Progenitor cell of endocrine pancreas (in vitro differentiated cells): ENCODE measurements at regions not wholly inside any gene's neighbourhood (a gene's known extent, or its start where the extent isn't known, plus 50 kb on each side); places are given as distances from the start of the nearest gene placed in this dataset.

ENCODE experiments used
- DNase-seq: peaks from one replicate; pipeline ENCODE4 v3.0.0; 2021; ENCODE audit warnings: low spot score; ENCODE audit not compliant: unreplicated experiment
- H3K27ac Mint-ChIP-seq: 2 replicates; pipeline ENCODE4 v1.8.0; 2021; ENCODE audit warnings: mild to moderate bottlenecking, moderate library complexity, mixed read lengths
- H3K27me3 Mint-ChIP-seq: 2 replicates; pipeline ENCODE4 v1.8.0; 2021; ENCODE audit warnings: mixed read lengths
- H3K36me3 Mint-ChIP-seq: 2 replicates; pipeline ENCODE4 v1.8.0; 2022; ENCODE audit warnings: mixed read lengths; ENCODE audit not compliant: insufficient read depth
- H3K4me1 Mint-ChIP-seq: 2 replicates; pipeline ENCODE4 v1.8.0; 2021; ENCODE audit warnings: low read depth, mixed read lengths
- H3K4me3 Mint-ChIP-seq: 2 replicates; pipeline ENCODE4 v1.8.0; 2021; ENCODE audit warnings: low read depth, mild to moderate bottlenecking, moderate library complexity, mixed read lengths
- H3K9me3 Mint-ChIP-seq: 2 replicates; pipeline ENCODE4 v1.8.0; 2021; ENCODE audit warnings: low read depth, mixed read lengths
- TF ChIP-seq, protein P1 (sequence below): fragments of 200-600 bp; sonication (generic); IDR thresholded peaks from one replicate; pipeline ENCODE4 v1.5.0; 2021; ENCODE audit warnings: antibody characterized with exemption, mild to moderate bottlenecking; ENCODE audit not compliant: unreplicated experiment

DNA sequence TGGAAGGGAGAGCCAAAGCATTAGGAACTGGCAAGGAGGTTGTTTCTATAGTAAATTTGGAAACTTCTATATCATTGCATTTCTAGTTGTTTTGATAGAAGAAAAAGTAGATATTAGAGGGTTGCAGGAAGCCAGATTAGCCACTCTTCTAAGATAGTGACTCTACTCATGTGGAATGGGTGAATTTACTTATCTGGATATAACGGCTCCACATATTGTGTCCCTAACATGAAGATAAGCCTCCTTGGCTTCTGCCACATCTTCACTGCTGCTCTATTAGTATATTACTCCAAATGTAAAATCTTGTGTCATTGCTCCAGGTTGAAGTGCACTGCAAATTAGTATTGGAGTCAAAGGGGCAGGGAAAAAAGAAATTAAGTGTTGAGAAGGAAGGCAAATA is 283.3 kb downstream of the CASP12 start:
- Mint-ChIP-seq H3K4me3 (no peak overlapping the region), H3K27me3 (no peaks in the 10 kb centered on the region), H3K4me1 (peaks cover 4% of the 10 kb centered on the region), H3K27ac (no peak overlapping the region), H3K36me3 (no peaks in the 10 kb centered on the region), H3K9me3 (peaks cover 13% of the 10 kb centered on the region)
- DNase-seq: no peak
- TF ChIP-seq, protein P1, sequence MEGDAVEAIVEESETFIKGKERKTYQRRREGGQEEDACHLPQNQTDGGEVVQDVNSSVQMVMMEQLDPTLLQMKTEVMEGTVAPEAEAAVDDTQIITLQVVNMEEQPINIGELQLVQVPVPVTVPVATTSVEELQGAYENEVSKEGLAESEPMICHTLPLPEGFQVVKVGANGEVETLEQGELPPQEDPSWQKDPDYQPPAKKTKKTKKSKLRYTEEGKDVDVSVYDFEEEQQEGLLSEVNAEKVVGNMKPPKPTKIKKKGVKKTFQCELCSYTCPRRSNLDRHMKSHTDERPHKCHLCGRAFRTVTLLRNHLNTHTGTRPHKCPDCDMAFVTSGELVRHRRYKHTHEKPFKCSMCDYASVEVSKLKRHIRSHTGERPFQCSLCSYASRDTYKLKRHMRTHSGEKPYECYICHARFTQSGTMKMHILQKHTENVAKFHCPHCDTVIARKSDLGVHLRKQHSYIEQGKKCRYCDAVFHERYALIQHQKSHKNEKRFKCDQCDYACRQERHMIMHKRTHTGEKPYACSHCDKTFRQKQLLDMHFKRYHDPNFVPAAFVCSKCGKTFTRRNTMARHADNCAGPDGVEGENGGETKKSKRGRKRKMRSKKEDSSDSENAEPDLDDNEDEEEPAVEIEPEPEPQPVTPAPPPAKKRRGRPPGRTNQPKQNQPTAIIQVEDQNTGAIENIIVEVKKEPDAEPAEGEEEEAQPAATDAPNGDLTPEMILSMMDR: no peak

DNA sequence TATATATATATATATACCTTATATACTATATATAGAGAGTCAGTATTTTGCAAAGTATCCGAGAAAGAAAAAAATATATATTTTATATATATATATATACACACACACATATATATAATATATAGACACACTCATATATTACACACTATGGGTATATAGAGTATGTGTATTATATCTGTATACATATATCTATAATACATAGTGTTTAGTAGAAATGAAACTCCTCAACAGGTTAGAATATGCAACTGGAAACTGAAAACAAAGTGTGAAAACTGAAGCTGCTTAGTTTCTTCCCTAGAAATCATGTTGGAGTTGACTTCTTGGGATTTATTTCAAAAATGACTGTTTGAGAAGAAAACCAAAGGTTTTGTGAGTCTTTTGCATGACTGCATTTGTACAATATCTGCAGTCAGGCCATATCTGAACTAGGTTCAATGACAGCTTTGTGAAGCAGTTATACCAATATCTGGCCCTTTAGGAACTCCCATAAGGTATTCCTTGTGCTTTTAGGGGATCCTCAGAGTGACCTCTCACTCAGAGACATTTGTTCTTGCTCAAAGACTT is 284.1 kb downstream of the CASP12 start:
- Mint-ChIP-seq H3K27me3 (no peaks in the 10 kb centered on the region), H3K27ac (no peak overlapping the region), H3K36me3 (no peaks in the 10 kb centered on the region), H3K4me3 (no peak overlapping the region), H3K4me1 (peaks cover 7% of the 10 kb centered on the region), H3K9me3 (peaks cover 13% of the 10 kb centered on the region)
- DNase-seq: no peak
- TF ChIP-seq, protein P1: no peak

DNA sequence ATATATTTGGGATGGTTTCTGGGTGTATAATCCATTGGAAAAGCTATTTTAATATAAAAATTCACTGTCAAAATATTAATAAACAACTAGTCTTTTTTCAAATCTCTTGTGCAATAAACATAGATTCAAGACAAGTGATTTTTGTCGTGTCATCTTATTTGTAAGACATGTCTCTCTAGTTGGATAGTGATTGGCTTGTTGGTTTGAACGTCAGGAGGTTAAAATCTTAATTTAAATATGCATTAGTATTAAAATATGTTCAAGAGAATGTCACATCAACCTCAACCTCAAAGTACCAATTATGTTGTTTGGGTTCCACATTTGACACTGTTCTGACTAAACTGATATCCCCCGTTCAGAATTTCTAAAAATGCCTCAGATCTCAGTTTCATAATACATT is 287.6 kb downstream of the CASP12 start:
- TF ChIP-seq, protein P1: no peak
- DNase-seq: no peak
- peaks cover 7% of the 10 kb centered on the region for H3K4me1 Mint-ChIP-seq
- H3K36me3 Mint-ChIP-seq: no peaks in the 10 kb centered on the region
- H3K9me3 Mint-ChIP-seq: no peaks in the 10 kb centered on the region
- H3K27me3 Mint-ChIP-seq: no peaks in the 10 kb centered on the region
- no peak overlapping the region for H3K27ac Mint-ChIP-seq
- no peak overlapping the region for H3K4me3 Mint-ChIP-seq

DNA sequence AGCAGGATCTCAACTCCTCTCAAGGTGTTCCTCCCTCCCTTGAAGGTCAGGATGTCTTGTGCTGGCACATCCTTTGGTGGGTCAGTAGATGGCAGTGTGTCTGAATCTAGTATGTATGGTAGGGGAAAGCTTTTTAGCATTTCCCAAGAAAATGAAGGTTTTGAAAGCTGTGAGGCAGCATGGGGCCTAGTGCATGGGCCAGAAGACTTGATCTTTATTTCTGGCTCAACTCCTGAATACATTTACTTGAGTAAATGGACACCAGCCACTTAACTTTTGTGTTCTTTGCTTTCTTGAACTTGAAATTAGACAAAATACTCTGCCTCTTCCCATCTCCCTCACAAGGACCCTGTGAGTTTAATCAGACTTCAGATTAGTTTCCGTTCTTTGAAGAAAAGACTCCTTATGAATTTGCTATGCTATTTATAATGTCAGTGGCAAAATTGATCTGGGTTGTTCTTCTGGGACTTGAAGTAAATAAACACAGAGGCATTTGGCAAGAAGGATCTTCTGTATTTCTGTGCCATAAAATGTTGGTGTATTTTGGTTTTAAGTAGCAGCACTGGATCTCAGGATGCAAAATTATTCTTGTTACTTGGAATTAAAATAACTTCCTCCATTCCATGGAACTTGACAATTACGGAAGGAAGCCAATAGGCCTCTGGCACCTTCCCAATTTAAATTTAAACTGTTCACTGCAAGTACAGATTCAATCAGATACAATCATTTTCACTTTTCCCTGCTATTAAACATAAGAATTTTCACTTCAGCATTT is 288.8 kb downstream of the CASP12 start:
- H3K4me3 Mint-ChIP-seq: no peak overlapping the region
- no peak for DNase-seq
- no peak overlapping the region for H3K27ac Mint-ChIP-seq
- no peaks in the 10 kb centered on the region for H3K36me3 Mint-ChIP-seq
- TF ChIP-seq, protein P1: peak; percentile 70
- no peaks in the 10 kb centered on the region for H3K27me3 Mint-ChIP-seq
- peaks cover 4% of the 10 kb centered on the region for H3K4me1 Mint-ChIP-seq
- H3K9me3 Mint-ChIP-seq: no peaks in the 10 kb centered on the region

DNA sequence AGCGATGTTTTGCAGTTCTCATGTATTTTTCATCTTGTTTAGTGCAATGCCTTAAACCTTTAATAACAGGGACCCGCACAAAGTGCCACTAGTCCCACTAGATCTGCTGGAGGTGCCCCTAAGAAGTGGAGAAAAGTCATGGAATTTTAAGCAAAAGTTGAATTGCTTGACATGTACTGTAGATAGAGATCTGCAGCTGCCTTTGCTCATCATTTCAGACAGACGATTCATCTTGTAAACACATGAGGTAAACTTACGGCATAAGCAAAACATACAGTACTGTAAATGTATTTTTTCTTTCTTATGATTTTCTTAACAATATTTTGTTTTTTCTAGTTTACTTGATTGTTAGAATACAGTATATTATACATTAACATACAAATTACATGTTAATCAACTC is 295.6 kb downstream of the CASP12 start:
- Mint-ChIP-seq H3K36me3 (no peaks in the 10 kb centered on the region), H3K9me3 (peaks cover 6% of the 10 kb centered on the region), H3K27ac (no peak overlapping the region), H3K4me1 (no peaks in the 10 kb centered on the region), H3K4me3 (no peak overlapping the region), H3K27me3 (no peaks in the 10 kb centered on the region)
- TF ChIP-seq, protein P1: no peak
- no peak for DNase-seq
